Natural killer cell (primary cell): ENCODE measurements at regions not wholly inside any gene's neighbourhood (a gene's known extent, or its start where the extent isn't known, plus 50 kb on each side); places are given as distances from the start of the nearest gene placed in this dataset.

Source experiments
- ATAC-seq, 3 donors: fragments of 150-1000 bp in 2 of 3; fragments of 200-7000 bp in 1 of 3; cut with Tn5 transposase; 1 replicate in 1 of 3; 2 replicates in 2 of 3; pipeline ENCODE4 v1.10.0; 2021; ENCODE audit warnings: mild to moderate bottlenecking in 2 of 3, moderate library complexity in 2 of 3
- DNase-seq, 2 donors: peaks; one replicate each; pipeline versions ENCODE4 v3.0.0 to v3.0.0-alpha.2; 2013 to 2021; ENCODE audit warnings: mixed read lengths in 1 of 2
- H3K27ac ChIP-seq: one replicate; pipeline ENCODE4 v1.5.1; 2013; ENCODE audit warnings: mild to moderate bottlenecking, low read length
- H3K27me3 ChIP-seq: one replicate; pipeline ENCODE4 v1.6.1; 2013; ENCODE audit warnings: low read length; ENCODE audit not compliant: control insufficient read depth, insufficient read depth
- H3K36me3 ChIP-seq: one replicate; pipeline ENCODE4 v1.6.1; 2013; ENCODE audit warnings: low read length; ENCODE audit not compliant: control insufficient read depth, insufficient read depth
- H3K4me1 ChIP-seq: one replicate; pipeline ENCODE4 v1.6.1; 2013; ENCODE audit warnings: low read length; ENCODE audit not compliant: control insufficient read depth, insufficient read depth
- H3K4me3 ChIP-seq: one replicate; pipeline ENCODE4 v1.5.1; 2013; ENCODE audit warnings: low read length
- H3K9me3 ChIP-seq: one replicate; pipeline ENCODE4 v1.6.1; 2013; ENCODE audit warnings: low read length; ENCODE audit not compliant: control insufficient read depth, insufficient read depth
- H3K27ac Mint-ChIP-seq, 2 donors: one replicate each; pipeline ENCODE4 v1.8.0; 2022; ENCODE audit warnings: mild to moderate bottlenecking in 2 of 2, mixed read lengths in 2 of 2, moderate library complexity in 1 of 2
- H3K27me3 Mint-ChIP-seq, 2 donors: one replicate each; pipeline ENCODE4 v1.8.0; 2022; ENCODE audit warnings: low read depth in 2 of 2, mixed read lengths in 2 of 2
- H3K36me3 Mint-ChIP-seq: one replicate; pipeline ENCODE4 v1.8.0; 2022; ENCODE audit warnings: mixed read lengths
- H3K4me1 Mint-ChIP-seq, 2 donors: one replicate each; pipeline ENCODE4 v1.8.0; 2022; ENCODE audit warnings: mixed read lengths in 2 of 2
- H3K4me3 Mint-ChIP-seq: one replicate; pipeline ENCODE4 v1.8.0; 2022; ENCODE audit warnings: mild to moderate bottlenecking, moderate library complexity, mixed read lengths
- H3K9me3 Mint-ChIP-seq, 2 donors: one replicate each; pipeline ENCODE4 v1.8.0; 2022; ENCODE audit warnings: mixed read lengths in 2 of 2
- WGBS: methylation state at CpG from one replicate; pipeline ENCODE4 v1.1.7; 2013; ENCODE audit warnings: missing lambda C conversion rate; ENCODE audit not compliant: insufficient coverage; 5-methylcytosine and 5-hydroxymethylcytosine counted together
- intact Hi-C: fragments of 100-400 bp; cut with micrococcal nuclease; formaldehyde crosslinking; loops from one replicate; pipeline ENCODE4 v1.14.2; 2022
- TF ChIP-seq, protein P1 (sequence below): fragments of 200-600 bp; IDR thresholded peaks from one replicate; pipeline ENCODE4 v1.8.0; 2022; ENCODE audit warnings: antibody characterized with exemption

DNA sequence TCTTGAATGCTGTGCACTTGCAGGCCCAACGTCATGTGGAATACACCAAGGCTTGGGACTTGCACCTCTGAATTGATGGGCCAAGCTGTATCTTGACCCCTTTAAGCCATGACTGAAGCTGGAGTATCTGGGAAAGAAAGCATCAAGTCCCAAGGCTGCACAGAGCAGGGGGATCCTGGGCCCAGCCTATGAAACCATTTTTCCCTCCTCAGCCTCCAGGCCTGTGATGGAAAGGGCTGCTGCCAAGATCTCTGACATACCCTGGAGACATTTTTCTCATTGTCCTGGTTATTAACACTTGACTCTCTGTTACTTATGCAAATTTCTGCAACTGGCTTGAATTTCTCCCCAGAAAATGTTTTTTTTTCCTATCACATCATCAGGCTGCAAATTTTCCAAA, 174.0 kb upstream of the SNX2 start:
- DNase-seq (no peak), ATAC-seq (no peak)
- Mint-ChIP-seq H3K27me3 (no peaks in the 10 kb centered on the region), H3K27ac (no peak overlapping the region), H3K4me1 (no peaks in the 10 kb centered on the region), H3K9me3 (peaks cover 5 to 14% of the 10 kb centered on the region in 2 donors), H3K36me3 (no peaks in the 10 kb centered on the region), H3K4me3 (no peak overlapping the region)
- TF ChIP-seq, protein P1, sequence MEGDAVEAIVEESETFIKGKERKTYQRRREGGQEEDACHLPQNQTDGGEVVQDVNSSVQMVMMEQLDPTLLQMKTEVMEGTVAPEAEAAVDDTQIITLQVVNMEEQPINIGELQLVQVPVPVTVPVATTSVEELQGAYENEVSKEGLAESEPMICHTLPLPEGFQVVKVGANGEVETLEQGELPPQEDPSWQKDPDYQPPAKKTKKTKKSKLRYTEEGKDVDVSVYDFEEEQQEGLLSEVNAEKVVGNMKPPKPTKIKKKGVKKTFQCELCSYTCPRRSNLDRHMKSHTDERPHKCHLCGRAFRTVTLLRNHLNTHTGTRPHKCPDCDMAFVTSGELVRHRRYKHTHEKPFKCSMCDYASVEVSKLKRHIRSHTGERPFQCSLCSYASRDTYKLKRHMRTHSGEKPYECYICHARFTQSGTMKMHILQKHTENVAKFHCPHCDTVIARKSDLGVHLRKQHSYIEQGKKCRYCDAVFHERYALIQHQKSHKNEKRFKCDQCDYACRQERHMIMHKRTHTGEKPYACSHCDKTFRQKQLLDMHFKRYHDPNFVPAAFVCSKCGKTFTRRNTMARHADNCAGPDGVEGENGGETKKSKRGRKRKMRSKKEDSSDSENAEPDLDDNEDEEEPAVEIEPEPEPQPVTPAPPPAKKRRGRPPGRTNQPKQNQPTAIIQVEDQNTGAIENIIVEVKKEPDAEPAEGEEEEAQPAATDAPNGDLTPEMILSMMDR, result no peak
- intact Hi-C loops, result no loop called here
- no peaks in the 10 kb centered on the region for H3K4me1 ChIP-seq
- 61% methylated on average over 1 of the region's 1 CpG for WGBS
- H3K4me3 ChIP-seq, result no peak overlapping the region
- no peak overlapping the region for H3K27ac ChIP-seq
- H3K9me3 ChIP-seq, result no peaks in the 10 kb centered on the region
- H3K36me3 ChIP-seq, result no peaks in the 10 kb centered on the region
- H3K27me3 ChIP-seq, result no peaks in the 10 kb centered on the region

DNA sequence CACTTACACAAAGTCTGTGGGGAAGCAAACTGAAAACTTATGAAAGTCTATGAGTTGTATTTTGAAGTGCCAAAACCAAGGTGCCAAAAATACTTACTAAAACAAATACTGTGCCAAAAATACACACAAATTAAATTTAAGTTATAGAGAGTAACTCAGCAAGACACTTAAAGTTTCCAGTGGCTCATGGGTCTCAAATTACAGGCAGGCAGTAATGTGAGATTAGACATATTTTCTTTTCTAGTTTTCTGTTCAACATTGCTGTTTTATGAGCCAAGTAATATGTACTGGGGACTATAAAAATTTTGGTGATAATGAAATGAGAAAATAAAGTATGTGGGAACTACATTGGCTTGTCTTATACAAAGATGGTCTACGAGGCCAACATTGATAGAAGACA, 172.2 kb upstream of the SNX2 start:
- no peak overlapping the region for H3K4me3 ChIP-seq
- peaks cover 5 to 11% of the 10 kb centered on the region in 2 donors for H3K9me3 Mint-ChIP-seq
- H3K27ac Mint-ChIP-seq, result no peak overlapping the region
- ATAC-seq (no peak), DNase-seq (no peak)
- no peaks in the 10 kb centered on the region for H3K4me1 ChIP-seq
- no peaks in the 10 kb centered on the region for H3K4me1 Mint-ChIP-seq
- intact Hi-C loops, result no loop called here
- H3K27me3 ChIP-seq, result no peaks in the 10 kb centered on the region
- TF ChIP-seq, protein P1, result no peak
- H3K4me3 Mint-ChIP-seq, result no peak overlapping the region
- no peaks in the 10 kb centered on the region for H3K36me3 Mint-ChIP-seq
- no peaks in the 10 kb centered on the region for H3K9me3 ChIP-seq
- no peak overlapping the region for H3K27ac ChIP-seq
- H3K27me3 Mint-ChIP-seq, result no peaks in the 10 kb centered on the region
- no peaks in the 10 kb centered on the region for H3K36me3 ChIP-seq
- WGBS, result 71% methylated on average over 1 of the region's 1 CpG

DNA sequence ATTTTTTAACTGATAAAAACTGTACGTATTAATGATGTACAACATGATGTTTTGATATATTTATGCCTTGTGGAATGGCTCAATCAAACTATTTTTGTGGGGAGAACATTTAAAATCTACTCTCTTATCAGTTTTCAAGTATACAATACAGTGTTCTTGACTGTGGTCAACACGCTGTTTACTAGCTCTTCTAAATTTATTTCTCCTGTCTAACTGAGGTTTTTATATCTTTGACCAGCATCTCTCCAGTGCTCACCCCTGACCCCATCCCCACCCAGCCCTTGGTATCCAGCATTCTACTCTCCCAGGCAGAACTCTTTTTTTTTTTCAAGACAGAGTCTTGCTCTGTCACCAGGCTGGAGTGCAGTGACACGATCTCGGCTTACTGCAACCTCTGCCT, 169.6 kb upstream of the SNX2 start:
- Histone ChIP-seq H3K9me3 (no peaks in the 10 kb centered on the region), H3K27ac (no peak overlapping the region), H3K4me1 (no peaks in the 10 kb centered on the region), H3K36me3 (no peaks in the 10 kb centered on the region), H3K4me3 (no peak overlapping the region), H3K27me3 (no peaks in the 10 kb centered on the region)
- intact Hi-C loops, result no loop called here
- no peak overlapping the region for H3K4me3 Mint-ChIP-seq
- no peak for ATAC-seq
- TF ChIP-seq, protein P1, result no peak
- no peak overlapping the region for H3K27ac Mint-ChIP-seq
- H3K27me3 Mint-ChIP-seq, result no peaks in the 10 kb centered on the region
- 84% methylated on average over 3 of the region's 4 CpGs for WGBS
- no peaks in the 10 kb centered on the region for H3K4me1 Mint-ChIP-seq
- no peaks in the 10 kb centered on the region for H3K36me3 Mint-ChIP-seq
- H3K9me3 Mint-ChIP-seq, result peaks cover 5 to 11% of the 10 kb centered on the region in 2 donors
- DNase-seq, result no peak

GRCh38 chr5:122607818-122608217, 167.1 kb upstream of the SNX2 start:
- Mint-ChIP-seq H3K27ac (no peak overlapping the region), H3K9me3 (peaks cover 5 to 6% of the 10 kb centered on the region in 2 donors), H3K4me1 (no peaks in the 10 kb centered on the region), H3K4me3 (no peak overlapping the region), H3K27me3 (no peaks in the 10 kb centered on the region), H3K36me3 (no peaks in the 10 kb centered on the region)
- no peaks in the 10 kb centered on the region for H3K9me3 ChIP-seq
- no peaks in the 10 kb centered on the region for H3K4me1 ChIP-seq
- 100% methylated on average over 1 of the region's 3 CpGs for WGBS
- ATAC-seq (no peak), DNase-seq (no peak)
- TF ChIP-seq, protein P1, result no peak
- no peak overlapping the region for H3K27ac ChIP-seq
- intact Hi-C loops, result no loop called here
- no peaks in the 10 kb centered on the region for H3K27me3 ChIP-seq
- H3K4me3 ChIP-seq, result no peak overlapping the region
- no peaks in the 10 kb centered on the region for H3K36me3 ChIP-seq
